Left kidney (tissue), 1 donor: ENCODE measurements at regions not wholly inside any gene's neighbourhood (a gene's known extent, or its start where the extent isn't known, plus 50 kb on each side); places are given as distances from the start of the nearest gene placed in this dataset.

ENCODE experiments used
- DNase-seq: peaks from one replicate; pipeline ENCODE4 v3.0.0-alpha.2; 2013

DNA sequence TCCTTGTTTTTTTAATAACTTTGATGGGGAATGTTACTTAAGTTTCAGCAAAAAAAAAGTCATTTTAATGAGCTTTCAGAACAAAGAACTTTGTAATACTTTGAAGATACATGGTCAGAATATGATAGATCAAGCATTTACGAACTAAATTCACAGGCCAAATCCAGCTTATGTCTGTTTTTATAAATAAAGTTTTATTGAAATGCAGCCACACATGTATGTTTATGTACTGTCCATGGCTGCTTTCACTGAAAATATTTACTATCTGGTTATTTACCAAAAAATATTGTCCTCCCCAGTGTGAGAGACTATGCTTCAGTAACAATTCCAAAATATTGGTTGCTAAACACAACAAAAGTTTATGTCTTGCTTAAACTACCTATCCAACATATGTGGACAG lies 366.7 kb downstream of the PIK3R1 start:
- DNase-seq: no peak

DNA sequence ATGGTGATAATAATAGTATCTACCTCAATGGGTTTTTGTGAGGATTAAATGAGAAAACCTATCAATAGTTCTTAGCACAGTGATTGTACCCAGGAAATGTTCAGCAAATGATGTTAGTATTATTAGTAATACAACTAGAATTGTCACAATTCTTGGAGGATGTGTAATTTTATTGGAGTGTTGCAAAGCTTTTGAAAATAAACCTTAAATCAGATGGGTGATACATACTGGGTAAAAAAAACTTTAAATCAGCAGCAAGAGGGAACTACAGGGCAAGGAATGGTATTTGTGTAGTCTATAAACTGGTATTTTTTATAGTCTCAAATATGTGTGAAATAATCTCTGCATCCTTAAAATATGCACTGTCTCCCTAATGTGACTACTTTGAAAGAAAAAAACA lies 371.6 kb downstream of the PIK3R1 start:
- DNase-seq: no peak

DNA sequence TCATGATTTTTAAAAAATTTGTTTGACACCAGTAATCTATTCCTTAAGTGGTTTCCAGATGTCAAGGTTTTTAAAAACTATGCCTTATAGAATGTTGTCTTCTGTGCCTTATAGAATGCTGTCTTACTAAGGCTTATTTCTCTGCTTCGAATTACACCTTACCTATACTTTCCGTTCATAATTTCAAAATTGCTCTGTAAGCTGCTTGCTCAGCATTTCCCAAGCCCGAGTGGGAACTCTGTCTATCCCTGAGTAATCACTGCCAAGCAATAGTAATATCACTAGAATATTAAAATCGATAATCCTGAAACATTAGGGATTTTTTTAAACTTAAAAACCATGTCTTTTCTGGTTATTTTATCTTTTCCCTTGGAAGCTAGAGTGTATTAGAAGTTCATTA lies 376.3 kb downstream of the PIK3R1 start:
- DNase-seq: no peak

DNA sequence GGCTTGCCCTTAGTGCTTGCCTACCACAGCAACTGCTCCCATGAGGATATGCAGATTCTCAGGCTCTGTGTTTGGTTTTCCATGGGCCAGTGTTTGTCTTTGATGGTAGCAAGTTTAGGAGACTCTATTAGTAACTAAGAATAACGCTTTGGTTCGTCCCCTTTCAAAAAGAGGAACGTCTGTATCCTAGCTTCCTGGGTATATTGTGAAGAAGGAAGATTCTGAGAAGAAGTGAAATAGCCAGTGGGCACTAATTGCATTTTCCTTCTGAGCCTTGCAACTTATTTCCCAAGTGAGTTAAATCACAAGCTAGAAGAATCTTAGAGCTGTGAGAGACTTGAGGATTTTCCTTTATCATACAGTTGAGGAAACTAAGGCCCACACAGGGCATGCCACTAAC lies 376.8 kb downstream of the PIK3R1 start:
- no peak for DNase-seq

DNA sequence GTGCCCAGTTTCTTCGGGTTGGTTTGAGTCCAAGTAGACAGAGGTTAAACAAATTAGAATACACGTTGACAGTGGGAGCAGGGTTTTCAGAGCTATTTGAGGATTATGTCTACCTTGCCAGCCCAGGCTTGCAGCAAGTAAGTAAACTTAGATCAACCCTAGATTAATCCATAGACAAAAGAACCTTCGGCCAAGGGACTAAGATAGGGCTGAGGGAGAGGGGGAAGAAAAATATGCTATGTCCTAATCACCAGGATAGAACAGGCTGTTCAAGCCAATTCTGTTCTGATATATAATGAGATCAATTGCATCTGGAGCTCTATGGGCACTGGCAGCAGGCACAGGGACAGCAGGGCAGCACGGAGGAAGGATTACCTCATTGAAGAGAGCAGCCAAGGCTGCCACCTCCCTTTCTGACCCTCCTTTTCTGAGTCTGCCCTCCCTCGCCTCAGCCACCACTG lies 377.7 kb downstream of the PIK3R1 start:
- DNase-seq: no peak

DNA sequence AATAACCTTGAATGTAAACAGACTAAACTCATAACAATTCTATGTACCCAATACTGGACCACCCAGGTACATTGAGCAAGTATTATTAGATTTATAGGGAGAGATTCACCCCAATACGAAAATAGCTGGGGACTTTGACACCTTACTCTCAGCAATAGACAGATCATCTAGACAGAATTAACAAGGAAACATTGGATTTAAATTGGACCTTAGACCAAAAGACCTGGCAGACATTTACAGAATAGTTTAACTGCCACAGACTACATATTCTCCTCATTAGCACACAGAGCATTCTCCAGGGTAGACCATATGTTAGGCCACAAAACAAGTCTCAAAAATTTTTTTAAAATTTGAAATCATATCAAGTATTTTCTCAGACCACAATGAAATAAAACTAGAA lies 397.4 kb downstream of the PIK3R1 start:
- no peak for DNase-seq

DNA sequence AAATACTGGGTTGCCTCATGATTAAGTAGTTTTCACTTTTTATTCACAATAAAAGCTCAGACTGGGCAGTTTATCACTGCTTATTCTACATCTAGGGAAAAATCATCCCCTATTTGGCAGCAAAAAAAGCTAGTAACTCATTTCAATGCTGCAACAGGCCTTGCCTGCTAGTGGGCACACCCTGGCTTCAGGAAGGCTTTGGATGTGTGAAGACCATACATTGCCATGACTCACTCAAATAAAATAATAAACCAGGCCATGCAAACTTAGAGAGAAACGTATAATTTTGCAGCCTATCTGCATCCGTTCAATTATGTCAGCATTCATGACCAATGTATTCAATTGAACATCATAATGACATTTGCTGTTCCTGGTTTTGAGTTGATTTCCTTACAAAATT lies 402.9 kb downstream of the PIK3R1 start:
- no peak for DNase-seq

DNA sequence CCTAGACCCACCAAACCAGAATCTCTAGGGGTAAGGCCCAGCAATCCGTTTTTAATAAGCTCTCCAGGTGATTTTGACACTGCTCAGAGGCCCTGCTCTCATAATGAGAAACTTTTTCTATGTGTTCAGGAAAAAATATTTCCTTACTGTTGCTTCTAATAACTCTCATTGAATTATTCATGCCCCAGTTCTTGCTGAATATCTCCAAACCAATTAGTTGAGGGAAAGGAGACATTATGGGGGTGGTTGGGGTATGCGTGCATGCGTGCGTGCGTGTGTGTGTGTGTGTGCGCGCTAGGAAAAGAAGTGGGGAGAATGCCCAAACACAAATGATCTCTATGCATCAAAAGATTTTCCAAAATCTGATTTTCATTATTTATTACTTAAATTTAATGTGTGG lies 411.4 kb downstream of the PIK3R1 start:
- DNase-seq: no peak

DNA sequence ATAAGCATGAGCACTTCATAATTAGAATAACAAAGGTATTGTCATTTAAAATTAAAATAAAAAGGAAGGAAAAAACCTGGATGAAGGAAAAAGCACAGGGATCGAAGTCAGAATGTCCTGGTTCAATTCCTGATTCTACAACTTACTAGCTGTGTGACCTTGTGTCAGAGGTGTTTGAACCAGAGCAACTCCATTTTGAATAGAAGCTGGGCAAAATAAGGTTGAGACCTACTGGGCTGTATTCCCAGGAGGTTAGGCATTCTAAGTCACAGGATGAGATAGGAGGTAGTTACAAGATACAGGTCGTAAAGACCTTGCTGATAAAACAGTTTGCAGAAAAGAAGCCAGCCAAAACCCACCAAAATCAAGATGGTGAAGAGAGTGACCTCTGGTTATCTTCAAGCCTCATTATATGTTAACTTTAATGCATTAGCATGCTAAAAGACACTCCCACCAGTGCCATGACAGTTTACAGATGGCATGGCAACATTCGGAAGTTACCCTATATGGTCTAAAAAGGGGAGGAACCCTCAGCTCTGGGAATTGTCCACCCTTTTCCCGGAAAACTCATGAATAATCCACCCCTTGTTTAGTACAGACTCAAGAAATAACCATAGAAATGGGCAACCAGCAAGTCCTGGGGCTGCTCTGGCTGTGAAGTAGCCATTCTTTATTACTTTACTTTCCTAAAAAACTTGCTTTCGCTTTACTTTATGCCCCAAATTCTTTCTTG lies 412.7 kb downstream of the PIK3R1 start:
- DNase-seq: no peak

DNA sequence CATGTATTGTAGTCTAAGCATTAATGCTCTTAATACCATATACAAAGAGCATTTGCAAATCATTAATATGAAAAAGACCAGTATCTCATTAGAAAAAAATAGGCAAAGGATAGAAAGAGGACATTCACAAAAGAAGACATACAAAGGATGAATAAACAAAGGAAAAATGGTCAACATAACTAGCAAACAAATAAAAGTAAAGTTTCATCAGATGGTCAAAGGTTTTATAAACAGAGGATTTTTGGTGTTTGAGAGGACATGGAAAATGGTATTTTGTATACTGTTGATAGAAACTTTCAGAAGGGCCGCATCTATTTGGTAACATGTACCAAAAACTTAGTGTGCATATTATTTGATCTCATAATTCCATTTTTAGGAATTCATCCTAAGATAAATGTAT lies 414.8 kb downstream of the PIK3R1 start:
- no peak for DNase-seq

DNA sequence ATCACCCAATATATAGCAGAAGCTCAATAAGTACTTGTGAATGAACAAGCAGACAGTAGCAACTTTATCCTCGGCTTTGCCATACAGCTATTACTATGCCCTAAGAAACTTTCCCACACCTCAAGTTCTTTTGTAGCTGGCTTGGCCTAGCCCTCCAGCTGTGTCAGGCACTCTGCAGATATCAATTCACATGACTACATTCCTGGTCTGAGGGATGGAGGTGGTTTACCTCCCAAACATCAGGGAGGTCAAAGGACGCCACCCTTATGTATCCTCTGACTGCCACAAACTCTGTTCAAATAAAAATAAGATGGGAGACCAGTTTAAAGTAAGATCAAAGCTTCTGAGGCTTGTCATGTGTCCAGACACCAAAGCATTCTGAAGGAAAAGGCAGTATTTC lies 416.3 kb downstream of the PIK3R1 start:
- DNase-seq: no peak

DNA sequence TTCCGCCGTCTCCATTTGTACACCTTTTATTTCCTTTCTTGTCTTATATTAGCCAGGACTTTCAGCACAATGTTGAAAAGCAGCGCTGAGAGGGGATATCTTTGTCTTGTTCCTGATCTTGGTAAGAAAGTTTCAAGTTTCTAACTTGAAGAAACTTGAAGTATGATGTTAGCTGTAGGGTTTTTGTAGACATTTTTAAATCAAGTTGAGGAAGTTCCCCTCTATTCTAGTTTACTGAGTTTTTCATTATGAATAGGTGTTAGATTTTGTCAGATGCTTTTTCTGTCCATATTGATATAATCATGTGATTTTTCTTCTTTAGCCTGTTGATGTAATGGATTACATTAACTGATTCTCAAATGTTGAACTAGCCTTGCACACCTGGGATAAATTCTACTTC lies 425.7 kb downstream of the PIK3R1 start:
- no peak for DNase-seq

DNA sequence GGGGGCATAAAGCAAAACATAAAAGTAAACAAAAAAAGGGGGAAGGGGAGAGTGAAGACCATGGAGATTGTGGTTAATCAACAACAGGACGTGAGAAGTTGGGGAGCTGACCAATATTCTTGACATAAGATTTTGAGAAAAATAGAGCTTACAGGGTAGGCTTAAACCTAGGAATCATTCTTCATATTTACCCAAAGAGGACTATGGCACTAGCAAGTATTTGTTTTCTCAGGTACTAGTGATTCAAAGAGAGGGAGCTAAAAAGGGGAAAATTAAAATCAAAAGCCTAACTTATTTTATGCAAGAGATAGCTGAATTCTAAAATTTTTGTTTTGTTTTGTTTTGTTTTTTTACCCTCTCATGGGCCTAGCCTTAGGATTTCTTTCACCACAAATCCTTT lies 427.5 kb downstream of the PIK3R1 start:
- no peak for DNase-seq

DNA sequence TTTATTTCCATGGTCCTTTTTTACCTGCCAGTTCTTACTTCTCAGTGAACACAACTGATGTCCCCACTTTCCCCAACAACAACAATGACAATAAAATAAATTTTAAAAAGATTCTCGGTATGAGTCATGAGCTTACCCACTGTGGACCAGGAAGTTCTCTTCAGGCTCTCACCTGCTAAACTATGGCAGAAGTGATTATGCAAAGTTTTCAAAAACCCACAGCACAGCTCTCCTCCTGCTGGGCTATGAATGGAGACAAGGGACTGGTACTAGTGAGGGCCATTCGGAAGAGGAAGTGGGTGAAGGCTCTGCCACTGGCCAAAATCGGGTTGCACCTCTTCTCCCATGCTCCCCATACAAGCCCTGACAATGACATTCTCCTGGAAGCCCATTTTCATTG lies 429.4 kb downstream of the PIK3R1 start:
- no peak for DNase-seq

DNA sequence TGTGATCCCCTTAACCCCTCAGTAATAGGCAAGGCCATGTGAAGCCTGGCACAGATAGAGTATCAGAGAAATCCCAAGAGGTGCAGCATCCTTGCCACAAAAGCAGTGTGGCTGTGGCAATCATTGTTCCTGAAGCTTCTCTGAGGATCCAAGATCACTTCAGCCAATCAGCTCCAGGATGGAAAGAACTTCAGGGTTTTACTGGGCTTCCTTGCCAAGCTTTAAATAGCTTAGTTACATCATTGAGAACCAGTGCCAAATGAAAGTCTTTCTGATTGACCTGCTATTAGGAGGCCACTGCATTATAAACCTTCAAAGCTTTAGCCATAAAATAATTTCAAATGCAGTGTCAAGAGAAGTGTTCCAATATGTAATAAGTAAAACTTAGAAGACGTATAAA lies 430.6 kb downstream of the PIK3R1 start:
- no peak for DNase-seq

DNA sequence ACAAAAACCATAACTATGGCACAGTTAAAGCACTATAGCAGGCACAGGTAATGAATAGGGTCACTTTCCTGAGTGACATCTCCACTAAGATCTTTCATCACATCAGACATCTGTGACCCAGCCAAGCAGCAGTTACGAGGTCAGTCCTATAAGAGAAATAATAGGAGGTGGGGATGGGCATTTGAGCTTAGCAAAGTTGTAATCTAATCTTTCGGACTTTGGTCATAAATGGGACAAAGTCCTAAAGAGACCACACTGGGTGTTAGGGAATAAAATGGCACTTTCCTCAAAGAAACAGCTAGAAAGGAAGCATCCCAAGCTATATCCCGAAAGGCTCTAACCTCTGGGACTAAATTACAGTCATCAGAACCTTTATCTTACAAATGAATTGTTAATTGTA lies 432.2 kb downstream of the PIK3R1 start:
- no peak for DNase-seq

DNA sequence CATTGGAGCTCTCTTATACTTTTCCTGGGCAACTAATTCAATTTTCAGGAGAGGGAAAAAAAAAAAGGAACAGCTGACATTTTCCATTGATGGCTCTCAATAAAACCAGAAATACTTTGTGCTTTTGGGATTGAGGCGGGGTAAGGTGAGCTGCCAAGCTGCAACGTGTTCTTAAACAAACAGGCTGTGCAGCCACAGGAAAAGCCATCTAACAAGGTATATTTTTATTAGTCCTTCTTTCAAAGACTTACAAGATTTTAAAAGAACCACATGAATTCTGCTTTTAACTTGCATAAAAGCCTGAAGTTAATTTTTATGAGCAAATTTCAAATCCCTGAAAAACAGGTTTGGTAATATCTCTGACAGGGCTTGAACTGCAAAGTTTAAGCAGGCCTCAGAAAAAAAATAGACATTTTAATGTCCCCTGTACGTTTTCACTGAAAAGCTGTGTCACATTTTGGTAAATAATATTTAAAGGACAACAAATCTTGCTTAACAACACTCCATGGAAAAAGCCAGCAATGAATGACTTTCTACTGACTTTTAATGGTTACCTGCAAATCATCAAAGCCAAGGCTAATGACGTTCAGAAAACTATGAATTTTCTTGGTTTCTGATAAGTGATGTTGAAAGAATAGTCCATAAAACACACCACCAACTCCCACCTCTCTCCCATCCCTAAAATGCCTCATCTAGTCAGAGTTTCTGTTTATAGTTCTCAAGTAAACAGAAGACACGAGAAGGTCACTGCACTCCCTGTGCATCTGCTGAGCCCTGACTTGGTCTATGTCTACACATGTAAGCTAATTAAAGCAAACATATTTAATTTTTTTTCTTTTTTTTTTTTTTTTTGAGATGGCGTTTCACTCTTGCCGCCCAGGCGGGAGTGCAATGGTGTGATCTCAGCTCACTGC lies 433.6 kb downstream of the PIK3R1 start:
- DNase-seq: no peak

DNA sequence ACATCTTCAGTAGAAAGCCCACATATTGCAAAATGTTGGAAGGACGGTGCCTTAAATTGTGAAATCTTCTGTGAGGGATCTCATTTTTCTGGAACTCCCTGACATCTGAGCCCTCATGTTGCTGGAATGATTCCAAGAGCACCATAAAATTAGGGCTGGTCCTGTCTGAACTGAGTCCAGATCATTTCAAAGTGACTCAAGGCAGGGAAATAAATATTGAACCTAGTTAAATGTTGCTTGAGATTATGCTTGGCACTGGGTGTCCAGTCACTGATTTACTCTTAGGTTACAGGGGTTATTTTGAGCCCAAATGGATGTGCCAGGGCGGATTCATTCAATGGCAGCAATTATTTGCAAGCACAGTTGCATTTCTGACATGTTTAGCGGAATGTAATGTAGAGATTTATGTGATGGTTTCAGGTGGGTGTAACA lies 437.0 kb downstream of the PIK3R1 start:
- DNase-seq: no peak

DNA sequence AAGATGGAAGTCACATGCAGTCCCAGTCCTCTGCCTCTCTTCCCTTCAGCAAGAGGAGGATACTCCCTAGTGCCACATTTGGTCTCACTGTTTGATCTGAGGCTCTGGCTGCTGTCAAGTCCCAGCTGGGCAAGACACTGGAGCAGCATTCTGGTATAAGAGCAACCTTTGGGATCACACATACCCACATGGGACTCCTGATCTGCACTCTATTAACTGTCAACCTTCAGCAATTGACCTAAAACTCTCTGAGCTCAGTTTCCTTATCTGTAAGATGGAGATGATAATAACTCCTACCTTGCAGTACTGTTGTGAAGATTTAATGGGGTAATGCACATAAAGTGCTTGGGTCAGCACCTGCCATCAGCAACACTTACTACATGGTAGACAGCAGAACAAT lies 437.9 kb downstream of the PIK3R1 start:
- DNase-seq: no peak

DNA sequence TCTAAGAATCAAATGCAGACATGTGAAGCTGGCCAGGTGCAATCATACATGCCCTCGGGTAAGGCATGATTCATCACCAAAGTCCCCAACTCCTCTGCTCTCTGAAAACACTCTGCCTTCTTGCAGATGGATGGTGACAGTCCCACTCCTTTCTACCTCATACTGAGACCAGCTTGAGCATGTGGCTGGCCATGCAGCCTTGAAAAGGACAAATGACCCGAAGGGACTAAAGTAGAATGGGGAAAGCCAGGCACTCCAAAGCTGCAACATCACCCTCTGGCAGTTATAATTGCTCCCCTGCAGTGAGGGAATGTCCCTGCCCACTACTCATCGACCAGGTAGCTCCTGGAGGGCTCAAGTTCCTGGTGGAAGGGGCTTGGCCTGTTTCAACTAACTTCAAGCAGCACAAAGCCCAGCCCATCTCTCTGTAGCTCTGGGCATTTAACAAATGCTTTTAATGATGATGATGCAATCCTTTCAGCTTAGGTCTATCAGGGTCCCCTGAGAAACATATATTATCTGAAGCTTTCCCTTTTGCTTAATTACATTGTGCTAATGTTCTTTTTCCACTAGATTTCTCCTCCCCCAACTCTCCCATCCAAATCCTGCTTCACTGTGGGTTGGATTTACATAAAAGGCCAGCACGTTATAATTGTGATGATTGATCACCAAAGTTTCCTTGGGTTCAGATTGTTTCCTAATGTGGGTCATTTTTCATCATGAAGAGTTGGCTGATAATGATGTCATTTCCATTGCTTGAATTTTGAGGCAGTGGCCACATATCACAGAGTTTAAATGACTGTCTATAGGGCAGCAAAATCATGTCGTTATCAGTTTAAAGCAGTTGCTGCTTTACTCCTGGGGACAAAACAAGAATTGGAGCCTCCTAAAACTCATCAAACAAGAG lies 436.5 kb upstream of the SLC30A5 start:
- no peak for DNase-seq

DNA sequence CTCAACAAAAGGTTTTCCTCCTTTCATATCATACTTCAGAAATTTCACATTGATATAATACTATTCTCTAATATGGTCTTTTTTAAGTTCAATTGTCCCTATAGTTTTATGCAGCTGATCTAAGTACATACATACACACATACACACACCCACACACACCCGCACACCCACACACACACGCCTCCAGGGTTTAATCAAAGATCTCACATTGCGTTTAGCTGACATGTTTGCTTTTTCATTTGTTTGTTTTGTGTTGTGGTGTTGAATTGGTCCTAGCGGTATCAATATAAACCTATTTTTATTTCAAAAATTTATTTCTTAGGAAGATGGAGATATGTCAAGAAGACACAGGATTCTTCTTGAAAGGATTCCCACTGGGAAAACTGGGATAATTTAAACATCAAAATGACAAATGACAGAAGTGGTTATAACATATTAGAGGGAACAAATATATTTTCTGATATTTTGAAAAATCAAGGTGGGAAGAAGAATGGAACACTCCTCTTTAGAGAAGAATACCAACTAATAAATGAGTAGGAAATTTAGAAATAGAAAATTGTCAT lies 434.9 kb upstream of the SLC30A5 start:
- no peak for DNase-seq

DNA sequence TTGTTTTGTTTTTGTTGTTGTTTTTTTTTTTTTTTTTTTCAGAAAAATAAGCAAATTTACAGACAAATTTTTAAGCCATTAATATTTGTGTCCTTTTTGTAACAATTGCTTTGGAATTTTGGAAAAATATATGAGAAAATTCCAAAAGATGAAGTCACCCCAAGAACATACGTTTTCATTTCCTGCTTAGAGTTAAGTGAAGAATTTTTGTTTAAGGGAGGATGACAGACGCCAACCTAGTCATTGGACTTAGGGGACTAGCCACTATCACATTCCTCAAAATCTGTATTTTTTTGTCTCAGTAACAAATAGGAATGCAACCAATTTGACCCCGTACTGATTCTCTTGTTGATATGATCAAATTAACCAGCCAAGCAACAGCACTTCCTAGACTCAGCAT lies 433.9 kb upstream of the SLC30A5 start:
- no peak for DNase-seq
